Fibroblast of upper back skin (primary cell): ENCODE measurements at regions not wholly inside any gene's neighbourhood (a gene's known extent, or its start where the extent isn't known, plus 50 kb on each side); places are given as distances from the start of the nearest gene placed in this dataset.
"Not testable (repeated sequence)": the region's sequence is repeated elsewhere in the genome, so short reads cannot be mapped to it uniquely, and the experiment has no call there.

ENCODE experiments used
- DNase-seq: peaks from one replicate; pipeline ENCODE4 v3.0.0-alpha.2; 2013

- no peak for DNase-seq
Measured at GRCh38 chr3:164741869-164742268, 336.4 kb downstream of the SI start.

GRCh38 chr3:164737174-164737573, 341.1 kb downstream of the SI start:
- no peak for DNase-seq

DNA sequence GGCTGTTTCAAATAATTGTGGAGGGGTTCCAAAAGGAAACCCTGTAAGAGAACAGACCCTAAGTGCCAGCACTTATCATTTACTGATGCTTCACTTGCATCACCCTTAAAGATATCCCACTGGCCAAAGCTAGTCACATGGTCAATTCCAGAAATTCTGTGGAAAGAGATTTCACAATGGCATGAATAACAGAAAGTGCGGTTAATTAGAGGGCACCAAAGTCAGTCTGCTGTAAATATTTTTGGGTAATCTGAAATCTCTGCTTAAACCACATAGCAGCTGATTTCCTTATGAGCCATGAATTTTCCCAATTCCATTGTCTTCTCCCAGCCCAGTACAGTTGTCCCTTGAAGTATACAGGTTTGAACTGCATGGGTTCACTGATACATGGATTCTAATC, 346.1 kb downstream of the SI start:
- no peak for DNase-seq

- DNase-seq: no peak
Measured at GRCh38 chr3:164730815-164731360, 347.4 kb downstream of the SI start.

DNA sequence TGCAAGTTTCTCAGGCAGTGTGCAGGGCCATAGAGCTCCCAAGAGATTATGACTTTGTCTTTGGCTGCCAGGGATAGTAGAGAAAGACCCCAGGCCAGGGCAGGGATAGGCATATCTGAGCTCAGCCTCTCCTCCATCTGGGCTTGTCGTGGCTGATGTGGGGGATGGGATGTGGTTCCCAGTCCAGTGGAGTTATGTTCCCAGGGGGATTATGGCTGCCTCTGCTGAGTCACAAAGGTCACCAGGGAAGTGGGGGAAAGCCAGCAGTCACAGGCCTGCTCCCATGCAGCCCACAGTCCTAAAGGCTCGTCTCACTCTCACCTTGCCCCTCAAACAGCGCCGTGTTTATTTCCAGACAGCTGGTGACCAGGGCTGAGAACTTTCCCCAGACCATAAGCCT, 354.9 kb downstream of the SI start:
- no peak for DNase-seq

- DNase-seq: not testable (repeated sequence)
Measured at GRCh38 chr3:164702808-164703207, 375.5 kb downstream of the SI start.

DNA sequence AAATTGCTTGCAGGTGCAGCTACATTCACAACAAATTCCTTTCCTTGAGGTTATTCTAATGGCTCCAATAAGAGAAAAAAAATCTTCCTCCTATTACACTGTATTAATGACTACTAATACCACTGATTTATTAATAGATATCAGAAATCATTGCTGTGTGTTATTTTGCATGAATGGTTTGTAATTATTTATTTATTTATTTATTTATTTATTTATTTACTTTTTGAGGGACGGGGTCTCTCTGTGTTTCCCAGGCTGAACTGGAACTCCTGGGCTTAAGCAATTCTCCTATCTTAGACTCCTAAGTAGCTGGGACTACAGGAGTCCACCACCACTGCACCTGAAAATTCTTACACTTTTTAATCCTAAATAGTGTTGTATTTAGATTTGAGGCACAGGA, 390.4 kb downstream of the SI start:
- no peak for DNase-seq

GRCh38 chr3:164687211-164687610, 391.1 kb downstream of the SI start:
- DNase-seq: no peak

DNA sequence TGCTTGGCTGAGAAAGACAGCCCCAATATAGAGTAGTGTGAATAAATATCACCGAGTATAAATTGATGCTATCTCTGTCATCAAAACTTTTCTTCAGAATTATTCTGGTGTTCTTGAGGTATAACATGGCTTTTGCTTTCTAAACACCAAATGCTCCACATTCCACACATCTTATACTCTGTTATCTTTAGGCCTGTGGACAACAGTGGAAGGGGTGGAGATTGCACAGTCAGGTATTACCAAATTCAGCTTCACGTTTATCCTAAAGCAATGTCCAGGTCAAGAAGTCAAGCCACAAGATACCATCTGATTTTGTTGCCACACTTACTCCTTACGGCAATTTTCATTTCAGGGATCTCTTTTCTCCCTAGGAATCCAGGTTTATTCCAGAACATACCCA, 394.8 kb downstream of the SI start:
- no peak for DNase-seq

- DNase-seq: no peak
Measured at GRCh38 chr3:164679245-164679644, 399.1 kb downstream of the SI start.

- no peak for DNase-seq
Measured at GRCh38 chr3:164677317-164677716, 401.0 kb downstream of the SI start.

DNA sequence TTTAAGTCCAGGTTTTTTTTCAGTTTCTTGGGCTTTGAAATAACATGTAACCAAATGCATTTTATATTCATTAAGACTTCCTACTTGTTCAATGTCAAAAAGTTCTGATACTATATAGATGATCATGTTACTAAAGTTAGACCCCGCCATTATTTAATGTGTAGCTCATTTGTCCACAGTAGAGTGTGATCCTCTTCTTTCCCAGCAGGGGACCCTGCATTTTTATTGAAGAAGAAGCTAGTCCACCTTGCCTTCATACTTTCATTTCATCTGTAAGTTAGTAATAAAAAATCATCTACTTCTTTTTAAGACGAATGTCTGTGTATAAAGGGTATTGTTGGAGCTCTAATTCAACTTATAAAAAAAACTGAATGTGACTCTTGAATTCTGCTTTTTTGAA, 404.6 kb downstream of the SI start:
- DNase-seq: no peak

DNA sequence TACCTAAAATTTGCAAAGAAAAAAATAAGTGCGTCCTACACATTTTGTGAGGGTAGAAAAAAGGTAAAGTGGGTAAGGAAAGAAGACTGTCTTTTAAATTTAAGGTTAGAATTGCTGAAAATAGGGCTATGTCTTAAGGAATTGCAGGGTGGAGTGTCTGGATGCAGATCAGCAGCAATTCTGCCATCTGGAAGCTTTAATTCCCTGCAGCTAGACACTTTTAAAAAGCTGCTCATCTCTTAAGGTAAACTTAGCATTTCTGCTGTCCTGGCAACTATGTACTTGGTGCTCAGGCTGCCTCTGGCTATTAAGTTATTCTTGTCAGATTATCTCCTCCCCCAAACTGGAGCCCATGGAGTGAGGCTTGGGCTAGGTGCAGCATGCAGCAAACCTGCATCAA, 420.2 kb downstream of the SI start:
- no peak for DNase-seq

DNA sequence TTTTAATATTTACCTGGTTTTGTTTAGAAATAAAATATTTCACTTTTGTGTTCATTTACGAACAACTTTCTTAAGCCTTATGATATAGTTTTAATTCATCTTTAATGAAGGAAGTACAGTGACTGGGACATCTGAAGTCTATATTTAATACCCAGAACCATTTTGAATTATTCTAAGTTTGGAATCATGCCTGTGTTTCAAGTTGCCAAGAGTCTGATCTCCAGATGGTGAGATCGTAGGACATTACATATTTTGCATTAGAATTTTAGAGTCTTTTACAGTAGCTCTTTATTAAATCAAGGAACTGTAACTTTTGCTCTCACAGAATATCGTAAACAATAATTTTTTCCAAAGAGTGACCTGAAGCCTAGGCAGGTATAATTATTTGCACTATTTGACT, 420.7 kb downstream of the SI start:
- no peak for DNase-seq

DNA sequence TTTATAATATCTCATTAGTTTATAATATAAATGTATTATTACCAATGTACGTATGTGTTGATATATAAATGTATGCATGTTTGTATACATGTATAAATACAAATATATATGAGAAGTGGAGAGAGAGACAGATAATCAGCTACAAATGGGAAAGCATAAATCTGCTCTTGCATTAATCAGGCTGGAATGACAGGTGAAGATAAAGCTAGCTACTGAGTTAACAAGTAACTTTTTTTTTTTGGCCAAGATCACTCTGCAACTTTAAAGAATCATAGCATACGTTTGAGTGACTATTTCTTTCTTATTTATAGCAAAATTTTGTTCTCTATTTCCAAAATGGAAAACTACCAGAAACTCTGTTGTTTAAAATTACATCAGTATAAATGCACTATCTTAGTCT, 422.8 kb downstream of the SI start:
- DNase-seq: no peak

DNA sequence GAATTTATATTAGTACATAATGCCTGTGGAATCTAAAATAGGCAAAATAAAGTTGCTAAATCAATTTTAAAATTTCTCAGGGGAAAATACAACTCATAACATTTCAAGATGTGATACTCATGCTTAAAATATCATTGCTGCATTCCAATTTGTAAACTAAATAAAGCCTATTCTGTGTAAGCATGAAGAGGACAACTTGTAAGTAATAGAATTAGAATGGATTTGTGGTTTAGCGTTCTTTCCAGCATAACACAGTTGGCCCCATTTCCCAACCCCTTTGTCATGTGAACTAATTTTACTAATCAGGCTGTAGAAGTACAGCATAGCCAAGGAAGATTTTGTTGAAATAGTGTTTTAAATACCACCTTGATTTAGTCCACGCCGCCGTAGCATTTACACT, 437.2 kb downstream of the SI start:
- peak; percentile 4 for DNase-seq

DNA sequence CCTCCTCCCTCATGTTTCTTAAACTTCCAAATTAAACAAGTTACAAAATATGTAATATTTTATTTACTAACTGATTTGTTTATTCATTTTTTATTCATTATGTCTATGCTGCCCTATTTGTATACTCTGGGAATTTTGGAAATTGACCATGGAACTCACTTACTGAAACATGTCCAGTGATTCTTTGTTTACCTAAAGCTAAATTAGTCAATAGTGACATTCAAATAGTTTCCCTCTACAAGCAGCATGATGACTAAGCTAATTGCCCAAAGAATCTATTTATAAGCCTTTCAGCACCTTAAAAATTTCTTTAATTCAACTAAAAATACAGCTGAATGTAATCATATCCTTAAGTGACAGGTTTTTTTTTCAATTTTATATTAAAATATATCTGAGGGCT, 437.7 kb downstream of the SI start:
- DNase-seq: no peak

DNA sequence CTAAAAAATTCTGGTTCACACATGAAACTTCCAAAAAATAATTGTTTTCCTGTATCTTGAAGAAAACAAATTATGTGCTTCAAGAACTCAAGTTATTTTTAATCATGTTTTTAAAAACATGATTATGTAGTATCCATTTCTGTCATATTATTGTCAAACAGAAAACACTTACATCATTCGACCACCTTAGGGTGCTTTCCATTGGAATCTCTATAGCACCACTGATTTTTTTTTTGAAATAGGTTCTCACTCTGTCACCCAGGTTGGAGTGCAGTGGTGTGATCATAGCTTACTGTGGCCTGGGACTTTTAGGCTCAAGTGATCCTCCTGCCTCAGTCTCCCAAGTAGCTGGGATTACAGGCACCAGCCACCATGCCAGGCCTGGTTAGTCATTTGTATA, 457.3 kb downstream of the SI start:
- DNase-seq: no peak

DNA sequence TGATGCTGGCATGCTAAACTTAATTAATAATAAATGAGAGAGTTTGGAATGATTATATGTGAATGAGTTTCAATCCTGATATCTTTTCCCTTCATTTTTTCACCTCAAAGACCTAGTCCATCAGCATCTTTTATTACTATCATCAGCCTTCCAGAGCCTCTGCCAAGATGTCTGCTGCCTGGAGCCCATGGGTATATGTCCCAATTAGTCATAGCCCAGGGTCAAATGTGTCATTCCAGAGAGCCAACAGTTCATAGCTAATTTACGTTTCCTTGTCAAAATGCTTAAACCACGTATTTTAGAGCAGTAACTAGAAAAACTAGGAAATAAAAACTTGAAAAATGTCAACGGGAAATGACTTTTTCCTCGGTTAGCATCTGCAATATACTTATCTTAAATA, 457.9 kb downstream of the SI start:
- no peak for DNase-seq

DNA sequence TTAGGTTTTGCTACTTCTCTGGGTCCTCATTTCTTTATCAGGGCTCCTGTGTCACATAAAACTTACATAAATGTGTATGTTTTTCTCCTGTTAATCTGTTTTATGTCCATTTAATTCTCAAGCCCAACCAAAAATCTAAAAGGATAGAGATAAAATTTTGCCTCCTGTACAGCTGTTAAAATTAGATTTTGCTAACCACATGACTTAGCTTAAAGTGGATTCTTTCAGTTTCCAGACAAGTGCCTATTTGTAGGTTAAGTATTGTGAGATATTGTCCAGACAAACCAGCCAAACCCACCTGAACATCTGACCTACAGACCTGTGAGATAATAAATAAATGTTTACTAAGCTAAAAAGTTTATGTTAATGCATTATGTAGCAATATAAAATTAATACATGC, 465.5 kb downstream of the SI start:
- no peak for DNase-seq

DNA sequence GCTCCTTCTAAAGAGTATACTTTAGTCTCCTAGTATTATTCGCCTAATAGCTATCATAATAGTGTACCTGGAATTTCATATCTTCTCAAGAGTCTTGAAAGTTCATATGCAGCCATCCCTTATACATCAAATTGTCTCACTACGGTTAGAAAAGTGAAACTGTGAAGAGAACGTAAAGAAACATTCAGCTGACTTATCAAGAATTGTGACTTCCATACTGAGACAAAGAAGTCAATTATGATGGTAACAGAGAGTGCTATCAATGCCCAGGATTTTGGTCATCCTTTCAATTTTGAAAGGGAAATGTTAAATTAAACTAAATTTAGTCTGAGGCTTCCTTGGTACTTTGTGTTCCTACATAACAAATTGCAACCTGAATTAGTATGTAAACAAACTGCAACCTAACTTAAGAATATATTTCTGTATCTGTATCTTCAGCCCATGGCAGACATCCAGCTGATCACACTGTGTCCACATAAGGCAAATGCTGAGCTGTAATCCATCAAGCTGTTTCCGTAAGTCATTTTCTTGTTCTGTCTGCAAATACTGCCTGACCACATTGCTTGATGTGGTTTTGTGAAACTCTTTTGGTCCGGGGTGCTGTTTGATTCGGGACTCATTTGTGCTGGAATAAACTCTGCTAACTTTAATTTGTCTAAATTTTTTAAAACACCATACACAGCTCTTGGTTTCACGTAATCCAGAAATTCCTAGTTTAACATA, 469.6 kb downstream of the SI start:
- no peak for DNase-seq

- no peak for DNase-seq
Measured at GRCh38 chr3:164604687-164605086, 473.6 kb downstream of the SI start.

DNA sequence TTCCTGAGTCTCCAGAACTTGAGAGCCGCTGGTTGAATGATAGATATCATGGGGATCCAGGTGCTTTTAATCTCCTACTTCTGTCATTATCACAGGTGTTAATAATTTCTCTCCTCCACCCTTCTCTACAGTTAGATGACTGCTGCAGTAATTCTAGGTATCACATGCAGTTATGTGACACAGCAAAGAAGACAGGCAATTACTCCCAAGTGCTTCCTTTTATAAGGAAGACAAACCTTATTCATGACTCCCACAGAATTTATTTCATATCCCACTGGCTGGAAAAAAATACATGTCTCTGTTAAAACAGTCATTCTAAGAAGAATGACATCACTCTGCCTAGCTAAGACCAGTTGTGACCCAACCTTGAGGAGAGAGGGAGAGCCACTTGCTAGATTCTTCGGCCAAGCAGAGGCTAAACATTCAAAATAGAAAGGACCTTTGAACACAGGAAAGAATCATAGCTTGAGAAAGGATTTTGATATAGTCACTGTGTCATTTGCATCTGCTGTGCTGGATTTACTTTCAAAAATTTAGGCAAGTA, 500.6 kb downstream of the SI start:
- no peak for DNase-seq

DNA sequence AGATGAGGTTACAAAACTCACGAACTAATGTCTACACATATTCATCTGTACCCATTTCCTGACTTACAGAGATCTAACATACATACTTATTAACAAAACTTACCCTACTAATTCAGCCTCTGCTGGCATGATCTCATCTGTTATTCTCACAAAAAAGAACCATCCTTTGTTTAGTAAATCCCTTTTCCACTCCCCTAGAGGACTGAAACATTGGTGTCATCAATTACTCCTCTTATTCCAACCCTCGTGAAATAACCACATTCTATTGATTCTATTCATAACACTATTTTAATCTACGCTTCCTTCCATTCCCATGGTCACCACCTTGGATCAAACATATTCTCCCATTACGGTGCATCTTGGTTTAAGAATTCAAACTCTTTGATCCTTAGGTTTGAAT, 505.9 kb downstream of the SI start:
- DNase-seq: no peak

- DNase-seq: no peak
Measured at GRCh38 chr3:164550857-164551256, 527.4 kb downstream of the SI start.
